Kidney epithelial cell (primary cell): ENCODE measurements at regions not wholly inside any gene's neighbourhood (a gene's known extent, or its start where the extent isn't known, plus 50 kb on each side); places are given as distances from the start of the nearest gene placed in this dataset.

Experiments
- DNase-seq: peaks from one replicate; pipeline ENCODE4 v3.0.0-alpha.2; 2010; ENCODE audit warnings: low read depth
- H3K27me3 ChIP-seq: 2 replicates; pipeline ENCODE4 v1.6.0; 2011; ENCODE audit warnings: low read length; ENCODE audit not compliant: control insufficient read depth, insufficient read depth
- H3K36me3 ChIP-seq: 2 replicates; pipeline ENCODE4 v1.5.1; 2011; ENCODE audit warnings: low read length; ENCODE audit not compliant: control insufficient read depth, insufficient read depth
- H3K4me3 ChIP-seq: 2 replicates; pipeline ENCODE4 v1.5.1; 2011; ENCODE audit warnings: low read depth, mild to moderate bottlenecking, control low read depth, low read length
- TF ChIP-seq, protein P1 (sequence below): IDR thresholded peaks from 2 replicates; pipeline ENCODE4 v1.5.1; 2011; ENCODE audit warnings: mild to moderate bottlenecking, moderate library complexity, low read length, control low read depth, inconsistent platforms; ENCODE audit not compliant: insufficient read depth, poor library complexity, severe bottlenecking

DNA sequence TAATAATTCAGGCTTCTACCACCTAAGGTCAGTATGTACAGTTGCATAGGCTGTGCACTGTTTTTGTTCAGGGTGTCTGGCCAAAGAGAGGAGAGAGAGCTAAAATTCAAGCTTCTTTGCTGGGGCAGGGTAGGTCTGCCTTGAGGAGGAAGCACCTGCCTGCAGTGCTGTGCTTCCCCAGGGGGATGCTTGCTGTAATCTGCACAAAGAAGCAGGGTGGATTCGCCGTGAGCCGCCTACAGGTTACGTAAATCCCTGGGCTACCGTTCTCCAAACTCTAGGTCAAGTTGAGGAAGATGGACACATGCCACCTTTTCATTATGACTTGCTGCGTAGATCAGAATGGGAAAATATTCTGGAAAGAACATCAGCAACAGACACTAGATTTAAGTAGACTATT is 543.3 kb downstream of the TNS3 start:
- no peak for DNase-seq
- Histone ChIP-seq H3K36me3 (no peaks in the 10 kb centered on the region), H3K27me3 (no peaks in the 10 kb centered on the region), H3K4me3 (no peak overlapping the region)
- TF ChIP-seq, protein P1, sequence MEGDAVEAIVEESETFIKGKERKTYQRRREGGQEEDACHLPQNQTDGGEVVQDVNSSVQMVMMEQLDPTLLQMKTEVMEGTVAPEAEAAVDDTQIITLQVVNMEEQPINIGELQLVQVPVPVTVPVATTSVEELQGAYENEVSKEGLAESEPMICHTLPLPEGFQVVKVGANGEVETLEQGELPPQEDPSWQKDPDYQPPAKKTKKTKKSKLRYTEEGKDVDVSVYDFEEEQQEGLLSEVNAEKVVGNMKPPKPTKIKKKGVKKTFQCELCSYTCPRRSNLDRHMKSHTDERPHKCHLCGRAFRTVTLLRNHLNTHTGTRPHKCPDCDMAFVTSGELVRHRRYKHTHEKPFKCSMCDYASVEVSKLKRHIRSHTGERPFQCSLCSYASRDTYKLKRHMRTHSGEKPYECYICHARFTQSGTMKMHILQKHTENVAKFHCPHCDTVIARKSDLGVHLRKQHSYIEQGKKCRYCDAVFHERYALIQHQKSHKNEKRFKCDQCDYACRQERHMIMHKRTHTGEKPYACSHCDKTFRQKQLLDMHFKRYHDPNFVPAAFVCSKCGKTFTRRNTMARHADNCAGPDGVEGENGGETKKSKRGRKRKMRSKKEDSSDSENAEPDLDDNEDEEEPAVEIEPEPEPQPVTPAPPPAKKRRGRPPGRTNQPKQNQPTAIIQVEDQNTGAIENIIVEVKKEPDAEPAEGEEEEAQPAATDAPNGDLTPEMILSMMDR = no peak

DNA sequence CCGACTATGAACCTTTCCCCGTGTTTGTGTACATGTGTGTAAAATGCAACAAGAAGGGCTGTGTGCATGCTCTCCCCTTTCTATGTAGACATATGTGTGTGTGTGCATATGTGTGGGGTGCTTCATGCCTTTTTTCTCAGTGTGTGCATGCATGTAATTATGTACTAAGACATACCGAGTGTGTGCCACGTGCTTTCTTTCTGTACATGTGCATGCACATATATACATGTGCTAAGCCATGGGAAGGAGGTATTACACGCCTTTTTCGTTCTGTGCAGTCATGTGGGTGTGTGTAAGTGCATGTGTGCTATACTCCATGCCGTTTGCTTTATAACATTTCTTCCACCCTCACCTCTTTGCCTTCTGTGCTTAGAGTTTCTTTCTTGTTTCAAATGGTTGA is 544.3 kb downstream of the TNS3 start:
- TF ChIP-seq, protein P1 = no peak

DNA sequence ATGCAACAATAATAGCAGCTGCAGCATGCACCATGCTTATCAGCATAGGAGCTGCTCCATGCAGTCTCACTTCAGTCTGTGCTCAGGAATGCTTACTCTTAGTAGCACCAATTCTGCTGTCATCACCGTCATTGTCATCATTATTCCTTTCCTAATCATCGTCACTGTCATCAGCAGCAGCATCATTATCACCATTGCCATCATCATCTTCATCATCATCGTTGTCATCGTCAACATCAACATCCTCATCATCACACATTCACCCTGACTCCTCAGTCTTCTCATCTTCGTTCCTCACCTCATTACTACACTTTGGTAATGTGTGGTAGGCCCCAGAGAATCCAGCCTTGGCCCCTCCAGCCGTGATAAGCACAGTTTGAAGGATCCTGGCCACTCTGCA is 545.0 kb downstream of the TNS3 start:
- TF ChIP-seq, protein P1 = no peak
- Histone ChIP-seq H3K4me3 (no peak overlapping the region), H3K36me3 (no peaks in the 10 kb centered on the region), H3K27me3 (no peaks in the 10 kb centered on the region)
- DNase-seq = no peak

More for the DNA sequence above, 544.3 kb downstream of the TNS3 start:
- H3K27me3 ChIP-seq = no peaks in the 10 kb centered on the region
- H3K4me3 ChIP-seq = no peak overlapping the region
- no peaks in the 10 kb centered on the region for H3K36me3 ChIP-seq
- DNase-seq = no peak

DNA sequence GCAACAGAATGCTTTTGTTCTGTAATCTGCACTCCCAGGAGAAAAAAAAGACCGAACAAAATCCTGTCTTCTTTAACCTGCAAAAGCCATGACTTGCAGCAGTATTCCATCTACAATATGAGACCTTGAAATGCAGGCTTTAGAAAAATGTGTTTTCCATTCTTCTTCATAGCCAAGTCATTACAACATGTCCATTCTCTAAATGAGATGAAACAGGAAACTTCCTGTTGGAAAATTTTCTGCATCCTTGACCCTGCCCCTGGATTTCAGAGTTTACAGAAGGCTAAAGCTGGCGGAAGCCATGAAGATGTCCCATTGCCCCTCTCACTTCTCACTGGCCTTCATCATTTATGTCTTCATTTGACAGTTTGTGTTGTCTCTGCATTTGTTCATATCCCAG is 546.4 kb downstream of the TNS3 start:
- Histone ChIP-seq H3K36me3 (no peaks in the 10 kb centered on the region), H3K27me3 (no peaks in the 10 kb centered on the region), H3K4me3 (no peak overlapping the region)
- DNase-seq = no peak
- TF ChIP-seq, protein P1 = no peak

DNA sequence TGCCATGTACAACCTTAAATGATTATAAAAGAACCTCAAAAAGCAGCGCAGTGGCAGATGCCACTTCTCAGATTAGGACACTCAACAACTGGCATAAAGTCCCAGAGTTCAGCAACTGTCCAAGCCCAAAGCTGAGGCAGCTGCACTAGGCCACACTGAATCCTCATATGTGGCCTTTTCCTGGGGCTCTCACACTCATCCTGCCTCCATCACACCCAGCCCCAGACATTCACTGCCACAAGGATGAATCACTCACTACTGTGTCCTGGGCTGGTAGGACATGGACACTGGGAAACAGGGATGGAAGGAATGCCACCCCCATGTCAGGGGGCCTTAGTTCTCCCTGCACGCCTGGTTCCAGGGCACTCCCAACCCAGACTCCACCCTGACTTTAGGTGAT is 547.7 kb downstream of the TNS3 start:
- no peaks in the 10 kb centered on the region for H3K27me3 ChIP-seq
- no peaks in the 10 kb centered on the region for H3K36me3 ChIP-seq
- TF ChIP-seq, protein P1 = no peak
- H3K4me3 ChIP-seq = no peak overlapping the region
- DNase-seq = no peak

DNA sequence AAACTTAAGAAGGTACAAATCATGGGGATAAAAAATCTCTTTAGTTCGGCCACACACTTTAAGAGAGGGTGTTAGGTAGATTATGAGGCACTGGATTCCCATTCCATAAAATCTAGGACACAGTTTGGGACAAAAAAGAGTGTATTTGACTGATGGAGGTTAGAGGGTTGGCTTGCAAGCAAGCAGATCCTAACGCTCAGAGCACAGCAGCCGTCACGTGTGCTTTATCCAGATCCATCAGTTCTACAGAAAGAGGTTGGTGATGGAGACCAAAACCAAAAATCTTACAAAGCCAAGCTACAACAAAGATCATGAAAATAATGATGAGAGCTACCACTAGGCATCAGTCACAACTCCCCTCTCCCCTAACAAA is 549.4 kb downstream of the TNS3 start:
- no peak for DNase-seq

More for the DNA sequence above, 549.4 kb downstream of the TNS3 start:
- H3K36me3 ChIP-seq = no peaks in the 10 kb centered on the region
- no peaks in the 10 kb centered on the region for H3K27me3 ChIP-seq
- no peak overlapping the region for H3K4me3 ChIP-seq
- TF ChIP-seq, protein P1 = no peak
